ENCODE measurements at regions not wholly inside any gene's neighbourhood (a gene's known extent, or its start where the extent isn't known, plus 50 kb on each side); places are given as distances from the start of the nearest gene placed in this dataset.

DNA sequence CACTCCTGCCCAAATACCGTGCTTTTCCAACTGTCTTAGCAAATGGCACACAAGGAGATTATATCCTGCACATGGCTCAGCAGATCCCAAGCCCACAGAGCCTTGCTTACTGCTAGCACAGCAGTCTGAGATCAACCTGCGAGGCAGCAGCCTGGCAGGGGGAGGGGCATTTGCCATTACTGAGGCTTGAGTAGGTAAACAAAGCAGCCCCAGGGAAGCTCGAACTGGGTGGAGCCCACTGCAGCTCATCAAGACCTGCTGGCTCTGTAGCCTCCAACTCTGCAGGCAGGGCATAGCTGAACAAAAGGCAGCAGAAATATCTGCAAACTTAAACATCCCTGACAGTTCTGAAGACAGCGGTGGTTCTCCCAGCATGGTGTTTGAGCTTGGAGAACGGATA is 70.1 kb upstream of the PTBP2 start (continued):
- TF ChIP-seq, protein P1, sequence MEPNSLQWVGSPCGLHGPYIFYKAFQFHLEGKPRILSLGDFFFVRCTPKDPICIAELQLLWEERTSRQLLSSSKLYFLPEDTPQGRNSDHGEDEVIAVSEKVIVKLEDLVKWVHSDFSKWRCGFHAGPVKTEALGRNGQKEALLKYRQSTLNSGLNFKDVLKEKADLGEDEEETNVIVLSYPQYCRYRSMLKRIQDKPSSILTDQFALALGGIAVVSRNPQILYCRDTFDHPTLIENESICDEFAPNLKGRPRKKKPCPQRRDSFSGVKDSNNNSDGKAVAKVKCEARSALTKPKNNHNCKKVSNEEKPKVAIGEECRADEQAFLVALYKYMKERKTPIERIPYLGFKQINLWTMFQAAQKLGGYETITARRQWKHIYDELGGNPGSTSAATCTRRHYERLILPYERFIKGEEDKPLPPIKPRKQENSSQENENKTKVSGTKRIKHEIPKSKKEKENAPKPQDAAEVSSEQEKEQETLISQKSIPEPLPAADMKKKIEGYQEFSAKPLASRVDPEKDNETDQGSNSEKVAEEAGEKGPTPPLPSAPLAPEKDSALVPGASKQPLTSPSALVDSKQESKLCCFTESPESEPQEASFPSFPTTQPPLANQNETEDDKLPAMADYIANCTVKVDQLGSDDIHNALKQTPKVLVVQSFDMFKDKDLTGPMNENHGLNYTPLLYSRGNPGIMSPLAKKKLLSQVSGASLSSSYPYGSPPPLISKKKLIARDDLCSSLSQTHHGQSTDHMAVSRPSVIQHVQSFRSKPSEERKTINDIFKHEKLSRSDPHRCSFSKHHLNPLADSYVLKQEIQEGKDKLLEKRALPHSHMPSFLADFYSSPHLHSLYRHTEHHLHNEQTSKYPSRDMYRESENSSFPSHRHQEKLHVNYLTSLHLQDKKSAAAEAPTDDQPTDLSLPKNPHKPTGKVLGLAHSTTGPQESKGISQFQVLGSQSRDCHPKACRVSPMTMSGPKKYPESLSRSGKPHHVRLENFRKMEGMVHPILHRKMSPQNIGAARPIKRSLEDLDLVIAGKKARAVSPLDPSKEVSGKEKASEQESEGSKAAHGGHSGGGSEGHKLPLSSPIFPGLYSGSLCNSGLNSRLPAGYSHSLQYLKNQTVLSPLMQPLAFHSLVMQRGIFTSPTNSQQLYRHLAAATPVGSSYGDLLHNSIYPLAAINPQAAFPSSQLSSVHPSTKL (CRISPR knock-in tag; IDR thresholded peaks at IDR 0.05), result 0 out of 2 replicates have a peak, but pooled peaks have one; percentile 17
- no peak for TF ChIP-seq HDAC6 (IDR thresholded peaks at IDR 0.05; ENCODE audit: low read depth, low read length)
- TF ChIP-seq ZNF343 (CRISPR knock-in tag; IDR thresholded peaks at IDR 0.05), result 0 out of 2 replicates have a peak, but pooled peaks have one; percentile 27
- no peak for TF ChIP-seq FOXA1 (IDR thresholded peaks at IDR 0.05)
- peak; percentile 69 for TF ChIP-seq FOXA1 (CRISPR knock-in tag; IDR thresholded peaks at IDR 0.05)
- TF ChIP-seq, protein P2, sequence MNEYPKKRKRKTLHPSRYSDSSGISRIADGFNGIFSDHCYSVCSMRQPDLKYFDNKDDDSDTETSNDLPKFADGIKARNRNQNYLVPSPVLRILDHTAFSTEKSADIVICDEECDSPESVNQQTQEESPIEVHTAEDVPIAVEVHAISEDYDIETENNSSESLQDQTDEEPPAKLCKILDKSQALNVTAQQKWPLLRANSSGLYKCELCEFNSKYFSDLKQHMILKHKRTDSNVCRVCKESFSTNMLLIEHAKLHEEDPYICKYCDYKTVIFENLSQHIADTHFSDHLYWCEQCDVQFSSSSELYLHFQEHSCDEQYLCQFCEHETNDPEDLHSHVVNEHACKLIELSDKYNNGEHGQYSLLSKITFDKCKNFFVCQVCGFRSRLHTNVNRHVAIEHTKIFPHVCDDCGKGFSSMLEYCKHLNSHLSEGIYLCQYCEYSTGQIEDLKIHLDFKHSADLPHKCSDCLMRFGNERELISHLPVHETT (CRISPR knock-in tag; conservative IDR thresholded peaks at IDR 0.05), result no peak
- TF ChIP-seq, protein P3, sequence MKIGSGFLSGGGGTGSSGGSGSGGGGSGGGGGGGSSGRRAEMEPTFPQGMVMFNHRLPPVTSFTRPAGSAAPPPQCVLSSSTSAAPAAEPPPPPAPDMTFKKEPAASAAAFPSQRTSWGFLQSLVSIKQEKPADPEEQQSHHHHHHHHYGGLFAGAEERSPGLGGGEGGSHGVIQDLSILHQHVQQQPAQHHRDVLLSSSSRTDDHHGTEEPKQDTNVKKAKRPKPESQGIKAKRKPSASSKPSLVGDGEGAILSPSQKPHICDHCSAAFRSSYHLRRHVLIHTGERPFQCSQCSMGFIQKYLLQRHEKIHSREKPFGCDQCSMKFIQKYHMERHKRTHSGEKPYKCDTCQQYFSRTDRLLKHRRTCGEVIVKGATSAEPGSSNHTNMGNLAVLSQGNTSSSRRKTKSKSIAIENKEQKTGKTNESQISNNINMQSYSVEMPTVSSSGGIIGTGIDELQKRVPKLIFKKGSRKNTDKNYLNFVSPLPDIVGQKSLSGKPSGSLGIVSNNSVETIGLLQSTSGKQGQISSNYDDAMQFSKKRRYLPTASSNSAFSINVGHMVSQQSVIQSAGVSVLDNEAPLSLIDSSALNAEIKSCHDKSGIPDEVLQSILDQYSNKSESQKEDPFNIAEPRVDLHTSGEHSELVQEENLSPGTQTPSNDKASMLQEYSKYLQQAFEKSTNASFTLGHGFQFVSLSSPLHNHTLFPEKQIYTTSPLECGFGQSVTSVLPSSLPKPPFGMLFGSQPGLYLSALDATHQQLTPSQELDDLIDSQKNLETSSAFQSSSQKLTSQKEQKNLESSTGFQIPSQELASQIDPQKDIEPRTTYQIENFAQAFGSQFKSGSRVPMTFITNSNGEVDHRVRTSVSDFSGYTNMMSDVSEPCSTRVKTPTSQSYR (CRISPR knock-in tag; IDR thresholded peaks at IDR 0.05; ENCODE audit: borderline replicate concordance), result peak; percentile 75; the same call in 1 of the 2 replicates
- TF ChIP-seq ISL2 (CRISPR knock-in tag; IDR thresholded peaks at IDR 0.05), result no peak
- no peak for TF ChIP-seq CCDC6 (CRISPR knock-in tag; IDR thresholded peaks at IDR 0.05)
- TF ChIP-seq FOXA3 (CRISPR knock-in tag; IDR thresholded peaks at IDR 0.05), result peak; percentile 60
- no peak for TF ChIP-seq NBN (conservative IDR thresholded peaks at IDR 0.05)
- TF ChIP-seq, protein P4, sequence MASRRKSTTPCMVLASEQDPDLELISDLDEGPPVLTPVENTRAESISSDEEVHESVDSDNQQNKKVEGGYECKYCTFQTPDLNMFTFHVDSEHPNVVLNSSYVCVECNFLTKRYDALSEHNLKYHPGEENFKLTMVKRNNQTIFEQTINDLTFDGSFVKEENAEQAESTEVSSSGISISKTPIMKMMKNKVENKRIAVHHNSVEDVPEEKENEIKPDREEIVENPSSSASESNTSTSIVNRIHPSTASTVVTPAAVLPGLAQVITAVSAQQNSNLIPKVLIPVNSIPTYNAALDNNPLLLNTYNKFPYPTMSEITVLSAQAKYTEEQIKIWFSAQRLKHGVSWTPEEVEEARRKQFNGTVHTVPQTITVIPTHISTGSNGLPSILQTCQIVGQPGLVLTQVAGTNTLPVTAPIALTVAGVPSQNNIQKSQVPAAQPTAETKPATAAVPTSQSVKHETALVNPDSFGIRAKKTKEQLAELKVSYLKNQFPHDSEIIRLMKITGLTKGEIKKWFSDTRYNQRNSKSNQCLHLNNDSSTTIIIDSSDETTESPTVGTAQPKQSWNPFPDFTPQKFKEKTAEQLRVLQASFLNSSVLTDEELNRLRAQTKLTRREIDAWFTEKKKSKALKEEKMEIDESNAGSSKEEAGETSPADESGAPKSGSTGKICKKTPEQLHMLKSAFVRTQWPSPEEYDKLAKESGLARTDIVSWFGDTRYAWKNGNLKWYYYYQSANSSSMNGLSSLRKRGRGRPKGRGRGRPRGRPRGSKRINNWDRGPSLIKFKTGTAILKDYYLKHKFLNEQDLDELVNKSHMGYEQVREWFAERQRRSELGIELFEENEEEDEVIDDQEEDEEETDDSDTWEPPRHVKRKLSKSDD (CRISPR knock-in tag; IDR thresholded peaks at IDR 0.05; ENCODE audit: low read depth), result no peak
- TF ChIP-seq KAT2B (IDR thresholded peaks at IDR 0.05; ENCODE audit: borderline replicate concordance, low read depth, low read length), result no peak
- no peak for TF ChIP-seq ISX (CRISPR knock-in tag; conservative IDR thresholded peaks at IDR 0.05)
- TF ChIP-seq, protein P5, sequence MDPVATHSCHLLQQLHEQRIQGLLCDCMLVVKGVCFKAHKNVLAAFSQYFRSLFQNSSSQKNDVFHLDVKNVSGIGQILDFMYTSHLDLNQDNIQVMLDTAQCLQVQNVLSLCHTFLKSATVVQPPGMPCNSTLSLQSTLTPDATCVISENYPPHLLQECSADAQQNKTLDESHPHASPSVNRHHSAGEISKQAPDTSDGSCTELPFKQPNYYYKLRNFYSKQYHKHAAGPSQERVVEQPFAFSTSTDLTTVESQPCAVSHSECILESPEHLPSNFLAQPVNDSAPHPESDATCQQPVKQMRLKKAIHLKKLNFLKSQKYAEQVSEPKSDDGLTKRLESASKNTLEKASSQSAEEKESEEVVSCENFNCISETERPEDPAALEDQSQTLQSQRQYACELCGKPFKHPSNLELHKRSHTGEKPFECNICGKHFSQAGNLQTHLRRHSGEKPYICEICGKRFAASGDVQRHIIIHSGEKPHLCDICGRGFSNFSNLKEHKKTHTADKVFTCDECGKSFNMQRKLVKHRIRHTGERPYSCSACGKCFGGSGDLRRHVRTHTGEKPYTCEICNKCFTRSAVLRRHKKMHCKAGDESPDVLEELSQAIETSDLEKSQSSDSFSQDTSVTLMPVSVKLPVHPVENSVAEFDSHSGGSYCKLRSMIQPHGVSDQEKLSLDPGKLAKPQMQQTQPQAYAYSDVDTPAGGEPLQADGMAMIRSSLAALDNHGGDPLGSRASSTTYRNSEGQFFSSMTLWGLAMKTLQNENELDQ (CRISPR knock-in tag; IDR thresholded peaks at IDR 0.05; ENCODE audit: borderline replicate concordance), result no peak
